Activated CD4-positive, alpha-beta T cell treated with anti-CD3 and anti-CD28 coated beads, Interleukin-2, amount 10 ng/mL, durations not matched to agents 7 days and 5 days (primary cell): ENCODE measurements at regions not wholly inside any gene's neighbourhood (a gene's known extent, or its start where the extent isn't known, plus 50 kb on each side); places are given as distances from the start of the nearest gene placed in this dataset.

Experiments used
- CTCF ChIA-PET: fragments of 350-600 bp; sonication (Branson Sonifier 250); formaldehyde crosslinking; loops from one replicate; lab custom pipeline; 2021; ENCODE audit warnings: antibody characterized with exemption; lab: Charles Lee
- POLR2A ChIA-PET: fragments of 350-600 bp; sonication (Branson Sonifier 250); formaldehyde crosslinking; loops from one replicate; lab custom pipeline; 2021; ENCODE audit warnings: antibody characterized with exemption; lab: Charles Lee
- DNase-seq: peaks from one replicate; pipeline ENCODE4 v3.0.0-alpha.2; 2020
- H3K27ac Mint-ChIP-seq: one replicate; pipeline ENCODE4 v1.8.0; 2021; ENCODE audit warnings: mild to moderate bottlenecking, moderate library complexity, mixed read lengths
- H3K27me3 Mint-ChIP-seq: one replicate; pipeline ENCODE4 v1.8.0; 2021; ENCODE audit warnings: mixed read lengths
- H3K36me3 Mint-ChIP-seq: one replicate; pipeline ENCODE4 v1.8.0; 2021; ENCODE audit warnings: low read depth, mixed read lengths
- H3K4me1 Mint-ChIP-seq: one replicate; pipeline ENCODE4 v1.8.0; 2021; ENCODE audit warnings: mixed read lengths
- H3K4me3 Mint-ChIP-seq: one replicate; pipeline ENCODE4 v1.8.0; 2021; ENCODE audit warnings: mild to moderate bottlenecking, moderate library complexity, mixed read lengths
- H3K9me3 Mint-ChIP-seq: one replicate; pipeline ENCODE4 v1.8.0; 2021; ENCODE audit warnings: mixed read lengths

DNA sequence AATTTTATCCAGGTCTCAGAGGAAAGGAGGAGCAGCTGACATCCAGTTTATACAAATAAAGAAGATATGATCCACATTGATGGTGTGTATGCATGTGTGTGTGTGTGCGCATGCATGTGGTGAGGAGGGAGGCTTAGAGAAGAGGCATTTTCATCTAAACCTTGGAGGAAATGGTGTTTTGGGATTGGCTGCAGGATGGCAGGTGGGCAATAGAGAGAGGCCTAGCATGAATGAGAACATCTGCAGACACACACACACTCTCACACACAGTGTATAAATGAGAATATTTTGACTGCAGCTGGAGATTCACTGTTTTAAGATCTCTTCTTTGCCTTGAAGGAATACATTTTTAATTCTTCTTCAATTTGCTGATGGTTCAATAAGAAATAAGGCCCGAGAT lies 61.7 kb upstream of the TMEM17 start:
- POLR2A ChIA-PET, result no interaction called here
- Mint-ChIP-seq H3K9me3 (no peaks in the 10 kb centered on the region), H3K36me3 (no peaks in the 10 kb centered on the region), H3K27me3 (peaks cover 23% of the 10 kb centered on the region), H3K27ac (no peak overlapping the region), H3K4me1 (no peaks in the 10 kb centered on the region), H3K4me3 (no peak overlapping the region)
- no peak for DNase-seq
- CTCF ChIA-PET, result no interaction called here

GRCh38 chr2:62566847-62567246 lies 60.9 kb upstream of the TMEM17 start:
- H3K4me1 Mint-ChIP-seq, result no peaks in the 10 kb centered on the region
- H3K27me3 Mint-ChIP-seq, result peaks cover 16% of the 10 kb centered on the region
- no peaks in the 10 kb centered on the region for H3K9me3 Mint-ChIP-seq
- no peak for DNase-seq
- CTCF ChIA-PET, result no interaction called here
- POLR2A ChIA-PET, result no interaction called here
- no peak overlapping the region for H3K4me3 Mint-ChIP-seq
- no peaks in the 10 kb centered on the region for H3K36me3 Mint-ChIP-seq
- no peak overlapping the region for H3K27ac Mint-ChIP-seq

DNA sequence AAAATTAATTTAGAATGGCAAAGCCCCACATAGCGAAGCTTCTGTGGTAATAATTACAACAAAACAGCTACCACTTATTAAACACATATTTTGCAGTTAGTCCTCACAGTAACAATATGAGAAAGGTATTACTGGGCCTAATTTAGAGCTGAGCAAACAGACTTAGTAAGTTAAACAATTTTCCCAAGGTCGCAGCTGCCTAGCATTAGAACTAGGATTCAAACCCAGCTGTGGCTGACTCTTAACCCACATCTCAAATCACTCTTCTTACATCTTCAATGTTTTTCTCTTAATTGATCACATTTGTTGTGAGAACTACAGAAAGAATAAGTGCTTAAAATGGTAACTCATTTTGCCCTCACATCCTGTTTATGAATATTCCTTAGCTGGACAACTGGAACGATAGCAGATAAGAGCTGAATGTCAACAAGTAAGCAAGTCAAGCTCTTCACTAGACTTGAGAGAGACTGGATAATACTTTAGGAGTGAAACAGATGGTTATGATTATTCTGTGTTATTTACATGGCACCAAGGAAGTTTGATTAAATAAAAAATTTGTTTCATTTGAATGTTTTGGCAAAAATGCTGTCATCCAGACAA lies 59.4 kb upstream of the TMEM17 start:
- H3K36me3 Mint-ChIP-seq, result no peaks in the 10 kb centered on the region

DNA sequence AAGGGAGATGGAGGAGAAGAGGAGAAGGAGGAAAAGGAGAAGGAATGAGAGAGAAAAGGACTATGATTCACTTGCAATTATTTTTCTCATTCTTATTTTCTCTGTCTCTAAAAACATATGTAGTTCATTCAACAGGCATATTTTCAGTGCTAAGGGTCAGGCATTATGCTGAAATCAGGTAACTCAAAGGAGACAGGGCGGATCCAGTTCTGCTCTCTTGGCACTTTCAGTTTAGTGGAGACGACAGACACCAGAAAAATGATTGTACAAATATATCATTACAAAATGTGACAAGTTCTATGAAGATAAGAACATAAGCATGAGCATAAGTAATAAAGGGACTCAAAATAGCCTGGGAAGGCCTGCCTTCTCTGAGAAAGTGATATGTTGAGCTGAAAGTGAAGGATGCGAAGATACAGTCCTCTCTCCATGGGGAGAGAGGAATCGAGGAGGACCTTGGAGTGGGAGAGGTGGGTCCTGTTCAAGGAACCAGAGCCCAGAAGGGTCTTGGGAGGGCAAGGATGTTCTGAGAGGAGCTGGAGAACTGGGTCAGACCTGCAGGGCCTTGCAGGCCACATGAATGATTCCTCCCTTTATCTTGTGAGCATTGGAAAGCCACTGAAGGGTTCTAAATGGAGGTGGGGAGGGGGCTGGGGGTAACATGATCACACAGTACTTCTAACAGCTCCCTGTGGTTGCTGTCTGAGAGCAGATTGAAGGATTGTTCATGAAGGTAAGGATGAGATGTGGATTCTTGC lies 58.6 kb upstream of the TMEM17 start:
- POLR2A ChIA-PET, result no interaction called here
- CTCF ChIA-PET, result interaction anchor here (1.2 kb wide), 1 partner anchor 8 kb away, joined by 3 read pairs; no protein-coding TSS in a partner anchor
- Mint-ChIP-seq H3K4me1 (no peaks in the 10 kb centered on the region), H3K27me3 (peaks cover 6% of the 10 kb centered on the region), H3K4me3 (no peak overlapping the region), H3K9me3 (no peaks in the 10 kb centered on the region), H3K36me3 (no peaks in the 10 kb centered on the region), H3K27ac (no peak overlapping the region)
- DNase-seq, result no peak

More for the DNA sequence above, 59.4 kb upstream of the TMEM17 start:
- Mint-ChIP-seq H3K9me3 (no peaks in the 10 kb centered on the region), H3K4me1 (no peaks in the 10 kb centered on the region), H3K27ac (no peak overlapping the region), H3K27me3 (peaks cover 10% of the 10 kb centered on the region), H3K4me3 (no peak overlapping the region)
- no peak for DNase-seq
- CTCF ChIA-PET, result interaction anchor here (1.2 kb wide), 1 partner anchor 9 kb away, joined by 3 read pairs; no protein-coding TSS in a partner anchor
- POLR2A ChIA-PET, result no interaction called here

GRCh38 chr2:62561586-62561985 lies 55.6 kb upstream of the TMEM17 start:
- no peaks in the 10 kb centered on the region for H3K4me1 Mint-ChIP-seq
- no peak overlapping the region for H3K4me3 Mint-ChIP-seq
- no peak for DNase-seq
- H3K27ac Mint-ChIP-seq, result no peak overlapping the region
- ChIA-PET CTCF (no interaction called here), POLR2A (no interaction called here)
- H3K27me3 Mint-ChIP-seq, result peaks cover 5% of the 10 kb centered on the region
- no peaks in the 10 kb centered on the region for H3K9me3 Mint-ChIP-seq
- H3K36me3 Mint-ChIP-seq, result no peaks in the 10 kb centered on the region

GRCh38 chr2:62559582-62559981 lies 53.6 kb upstream of the TMEM17 start:
- Mint-ChIP-seq H3K4me3 (no peak overlapping the region), H3K27me3 (peaks cover 9% of the 10 kb centered on the region), H3K4me1 (no peaks in the 10 kb centered on the region), H3K9me3 (no peaks in the 10 kb centered on the region), H3K27ac (no peak overlapping the region), H3K36me3 (no peaks in the 10 kb centered on the region)
- ChIA-PET CTCF (no interaction called here), POLR2A (no interaction called here)
- DNase-seq, result no peak

DNA sequence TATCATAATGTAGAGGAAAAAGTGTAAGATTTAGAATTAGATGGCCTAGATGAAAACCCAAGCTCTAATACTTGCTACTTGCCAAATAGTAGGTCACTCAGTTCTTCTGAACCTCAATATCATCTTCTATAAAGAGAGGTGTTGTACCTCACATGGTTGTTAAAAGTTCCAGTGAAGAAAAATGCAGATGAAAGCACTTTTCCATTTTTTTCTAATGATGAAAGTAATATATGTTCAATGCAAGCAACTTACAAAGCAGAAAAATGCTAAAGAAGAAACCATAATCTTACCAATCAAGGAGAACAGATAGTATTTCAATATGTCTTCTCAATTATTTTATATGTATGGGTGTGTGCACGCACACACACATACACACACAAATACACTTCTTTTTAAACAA lies 52.7 kb upstream of the TMEM17 start:
- Mint-ChIP-seq H3K9me3 (no peaks in the 10 kb centered on the region), H3K36me3 (no peaks in the 10 kb centered on the region), H3K27ac (no peak overlapping the region), H3K4me3 (no peak overlapping the region), H3K4me1 (no peaks in the 10 kb centered on the region), H3K27me3 (peaks cover 9% of the 10 kb centered on the region)
- ChIA-PET POLR2A (no interaction called here), CTCF (no interaction called here)
- DNase-seq, result no peak

GRCh38 chr2:62556086-62556485 lies 50.1 kb upstream of the TMEM17 start:
- no peaks in the 10 kb centered on the region for H3K9me3 Mint-ChIP-seq
- H3K4me3 Mint-ChIP-seq, result no peak overlapping the region
- no peaks in the 10 kb centered on the region for H3K4me1 Mint-ChIP-seq
- no peak for DNase-seq
- ChIA-PET CTCF (interaction anchor here (0.6 to 0.8 kb wide), 2 partner anchors 9 to 567 kb away, joined by 3 read pairs; no protein-coding TSS in a partner anchor), POLR2A (no interaction called here)
- H3K27me3 Mint-ChIP-seq, result peaks cover 7% of the 10 kb centered on the region
- H3K36me3 Mint-ChIP-seq, result no peaks in the 10 kb centered on the region
- H3K27ac Mint-ChIP-seq, result no peak overlapping the region
